CD14-positive monocyte (primary cell): ENCODE measurements at regions not wholly inside any gene's neighbourhood (a gene's known extent, or its start where the extent isn't known, plus 50 kb on each side); places are given as distances from the start of the nearest gene placed in this dataset.
"Not testable (repeated sequence)": the region's sequence is repeated elsewhere in the genome, so short reads cannot be mapped to it uniquely, and the experiment has no call there.

Experiments
- DNase-seq, 3 donors: peaks; one replicate each; pipeline ENCODE4 v3.0.0-alpha.2; 2011 to 2022
- H2AFZ ChIP-seq: 2 replicates; pipeline ENCODE4 v1.6.0; 2012; ENCODE audit warnings: mild to moderate bottlenecking, low read depth, low read length, inconsistent platforms; ENCODE audit not compliant: insufficient read depth, poor library complexity, severe bottlenecking
- H3K27ac ChIP-seq, 2 donors: 1 replicate in 1 of 2; 2 replicates in 1 of 2; pipeline ENCODE4 v1.5.1; 2012 to 2013; ENCODE audit warnings: low read length in 2 of 2, control low read depth in 1 of 2, inconsistent platforms in 1 of 2, low read depth in 1 of 2, mild to moderate bottlenecking in 1 of 2
- H3K27me3 ChIP-seq, 2 donors: one replicate each; pipeline versions ENCODE4 v1.6.0 to v1.6.1; 2011 to 2013; ENCODE audit warnings: low read length in 2 of 2; ENCODE audit not compliant: control insufficient read depth in 2 of 2, insufficient read depth in 2 of 2
- H3K36me3 ChIP-seq, 2 donors: replicated peaks in 1 of 2; 1 replicate in 1 of 2; 2 replicates in 1 of 2; pipeline versions ENCODE4 v1.5.1 to v1.6.1; 2012 to 2013; ENCODE audit warnings: low read length in 2 of 2, control low read depth in 1 of 2, inconsistent platforms in 1 of 2, mild to moderate bottlenecking in 1 of 2; ENCODE audit not compliant: insufficient read depth in 2 of 2, control insufficient read depth in 1 of 2
- H3K4me1 ChIP-seq, 2 donors: 1 replicate in 1 of 2; 2 replicates in 1 of 2; pipeline versions ENCODE4 v1.5.1 to v1.6.1; 2012 to 2013; ENCODE audit warnings: low read length in 2 of 2, control low read depth in 1 of 2, inconsistent platforms in 1 of 2, mild to moderate bottlenecking in 1 of 2, moderate library complexity in 1 of 2; ENCODE audit not compliant: insufficient read depth in 2 of 2, control insufficient read depth in 1 of 2
- H3K4me2 ChIP-seq: replicated peaks from 2 replicates; pipeline ENCODE3; 2012; ENCODE audit warnings: low read length, moderate library complexity, mild to moderate bottlenecking; ENCODE audit not compliant: poor library complexity, severe bottlenecking; ENCODE audit errors: extremely low read depth
- H3K4me3 ChIP-seq, 3 experiments: fragments of 200-600 bp in 1 of 3; sonication (generic) in 1 of 3; replicated peaks in 1 of 3; 1 replicate in 2 of 3; 2 replicates in 1 of 3; pipeline ENCODE4 v1.5.1; 2011 to 2013; ENCODE audit warnings: low read length in 3 of 3, mild to moderate bottlenecking in 3 of 3, control low read depth in 2 of 3, low read depth in 2 of 3, inconsistent platforms in 1 of 3, moderate library complexity in 1 of 3
- H3K79me2 ChIP-seq: 2 replicates; pipeline ENCODE4 v1.6.0; 2012; ENCODE audit warnings: mild to moderate bottlenecking, control low read depth, inconsistent platforms, low read length, moderate library complexity; ENCODE audit not compliant: insufficient read depth
- H3K9ac ChIP-seq: 2 replicates; pipeline ENCODE4 v1.6.0; 2017; ENCODE audit warnings: low read length, mild to moderate bottlenecking; ENCODE audit not compliant: insufficient read depth, poor library complexity, severe bottlenecking
- H3K9me3 ChIP-seq, 2 donors: replicated peaks in 1 of 2; 1 replicate in 1 of 2; 2 replicates in 1 of 2; pipeline versions ENCODE4 v1.5.1 to v1.6.1; 2012 to 2013; ENCODE audit warnings: low read length in 2 of 2, control low read depth in 1 of 2; ENCODE audit not compliant: control insufficient read depth in 1 of 2, insufficient read depth in 1 of 2
- H4K20me1 ChIP-seq: 2 replicates; pipeline ENCODE4 v1.6.0; 2012; ENCODE audit warnings: mild to moderate bottlenecking, low read length, control low read depth, moderate library complexity; ENCODE audit not compliant: insufficient read depth
- H3K27ac Mint-ChIP-seq, 7 donors: one replicate each; pipeline ENCODE4 v1.8.0; 2020; ENCODE audit warnings: mild to moderate bottlenecking in 7 of 7, mixed read lengths in 7 of 7, moderate library complexity in 6 of 7, inconsistent platforms in 2 of 7
- H3K27me3 Mint-ChIP-seq, 3 donors: one replicate each; pipeline ENCODE4 v1.8.0; 2021 to 2022; ENCODE audit warnings: low read depth in 3 of 3, mild to moderate bottlenecking in 3 of 3, mixed read lengths in 3 of 3, moderate library complexity in 3 of 3, inconsistent platforms in 1 of 3
- H3K36me3 Mint-ChIP-seq, 2 donors: one replicate each; pipeline ENCODE4 v1.8.0; 2020; ENCODE audit warnings: mixed read lengths in 2 of 2, inconsistent platforms in 1 of 2, mild to moderate bottlenecking in 1 of 2
- H3K4me1 Mint-ChIP-seq: one replicate; pipeline ENCODE4 v1.8.0; 2020; ENCODE audit warnings: mild to moderate bottlenecking, mixed read lengths
- H3K4me3 Mint-ChIP-seq, 2 donors: one replicate each; pipeline ENCODE4 v1.8.0; 2020; ENCODE audit warnings: mild to moderate bottlenecking in 2 of 2, mixed read lengths in 2 of 2, moderate library complexity in 1 of 2
- H3K9me3 Mint-ChIP-seq, 7 donors: one replicate each; pipeline ENCODE4 v1.8.0; 2020 to 2022; ENCODE audit warnings: mixed read lengths in 7 of 7, mild to moderate bottlenecking in 6 of 7, moderate library complexity in 6 of 7, inconsistent platforms in 2 of 7
- CTCF ChIP-seq: fragments of 200-600 bp; IDR thresholded peaks from one replicate; pipeline ENCODE4 v1.8.0; 2022; ENCODE audit warnings: antibody characterized with exemption, mild to moderate bottlenecking
- WGBS: methylation state at CpG from one replicate; pipeline ENCODE4 v1.1.5; 2013; ENCODE audit warnings: missing lambda C conversion rate; ENCODE audit not compliant: insufficient coverage; 5-methylcytosine and 5-hydroxymethylcytosine counted together
- intact Hi-C, 2 donors: fragments of 100-400 bp; cut with micrococcal nuclease; formaldehyde crosslinking; loops; one replicate each; pipeline versions ENCODE4 v1.15.0 to v1.15.1; 2023

GRCh38 chr1:163633366-163633765 is 311.6 kb downstream of the NUF2 start:
- no peaks in the 10 kb centered on the region for H4K20me1 ChIP-seq
- H3K9me3 Mint-ChIP-seq: peaks cover 6 to 32% (median 15%) of the 10 kb centered on the region in 7 donors
- no peaks in the 10 kb centered on the region for H3K79me2 ChIP-seq
- H3K9ac ChIP-seq: no peak overlapping the region
- peaks cover 0 to 4% (median 1%) of the 10 kb centered on the region in 3 donors for H3K27me3 Mint-ChIP-seq
- H3K4me3 ChIP-seq: no peak overlapping the region
- WGBS: 100% methylated on average over 1 of the region's 1 CpG
- no peaks in the 10 kb centered on the region for H3K27me3 ChIP-seq
- H3K36me3 Mint-ChIP-seq: no peaks in the 10 kb centered on the region
- H3K4me3 Mint-ChIP-seq: no peak overlapping the region
- H3K9me3 ChIP-seq: peaks cover 13 to 20% of the 10 kb centered on the region in 2 donors
- no peak overlapping the region for H3K27ac ChIP-seq
- no peak overlapping the region for H3K4me2 ChIP-seq
- DNase-seq: no peak
- no peaks in the 10 kb centered on the region for H3K36me3 ChIP-seq
- intact Hi-C loops: no loop called here
- TF ChIP-seq CTCF: no peak
- H3K4me1 Mint-ChIP-seq: no peaks in the 10 kb centered on the region
- H2AFZ ChIP-seq: no peak overlapping the region
- no peak overlapping the region for H3K27ac Mint-ChIP-seq
- no peaks in the 10 kb centered on the region for H3K4me1 ChIP-seq

GRCh38 chr1:163645676-163646075 is 323.9 kb downstream of the NUF2 start:
- H3K79me2 ChIP-seq, H4K20me1 ChIP-seq, H3K36me3 Mint-ChIP-seq, H2AFZ ChIP-seq, H3K4me1 Mint-ChIP-seq, H3K27ac Mint-ChIP-seq, H3K4me3 ChIP-seq, H3K27me3 ChIP-seq, H3K9me3 ChIP-seq, H3K27ac ChIP-seq, DNase-seq, H3K9ac ChIP-seq, H3K4me3 Mint-ChIP-seq, H3K4me1 ChIP-seq, H3K4me2 ChIP-seq, H3K27me3 Mint-ChIP-seq, intact Hi-C loops, H3K36me3 ChIP-seq: not testable (repeated sequence)
- peaks cover 2 to 14% (median 6%) of the 10 kb centered on the region in 7 donors for H3K9me3 Mint-ChIP-seq
- WGBS: no CpG with 5 or more reads among the region's 25 CpGs
